WTC11 (cell line): ENCODE measurements at regions not wholly inside any gene's neighbourhood (a gene's known extent, or its start where the extent isn't known, plus 50 kb on each side); places are given as distances from the start of the nearest gene placed in this dataset.

Source experiments
- ATAC-seq: fragments of 200-7000 bp; cut with Tn5 transposase; 2 replicates; pipeline ENCODE4 v1.10.0; 2021; ENCODE audit warnings: mild to moderate bottlenecking, moderate library complexity
- CTCF ChIA-PET: fragments of 300-600 bp; sonication (Branson Sonifier 250); formaldehyde crosslinking; loops from one replicate; lab custom pipeline; 2021; ENCODE audit warnings: antibody characterized with exemption; lab: Charles Lee
- POLR2A ChIA-PET: fragments of 350-600 bp; sonication (Branson Sonifier 250); formaldehyde crosslinking; loops from one replicate; lab custom pipeline; 2021; ENCODE audit warnings: antibody characterized with exemption; lab: Charles Lee
- DNase-seq: peaks from one replicate; pipeline ENCODE4 v3.0.0; 2021; ENCODE audit warnings: low spot score
- H3K27ac Mint-ChIP-seq: 2 replicates; pipeline ENCODE4 v1.8.0; 2021; ENCODE audit warnings: mixed read lengths
- H3K27me3 Mint-ChIP-seq: 2 replicates; pipeline ENCODE4 v1.8.0; 2021; ENCODE audit warnings: low read depth, mild to moderate bottlenecking, moderate library complexity, mixed read lengths
- H3K36me3 Mint-ChIP-seq: 2 replicates; pipeline ENCODE4 v1.8.0; 2021; ENCODE audit warnings: mixed read lengths
- H3K4me1 Mint-ChIP-seq: 2 replicates; pipeline ENCODE4 v1.8.0; 2022; ENCODE audit warnings: mixed read lengths
- H3K4me3 Mint-ChIP-seq: 2 replicates; pipeline ENCODE4 v1.8.0; 2021; ENCODE audit warnings: mild to moderate bottlenecking, moderate library complexity, mixed read lengths
- H3K9me3 Mint-ChIP-seq: 2 replicates; pipeline ENCODE4 v1.8.0; 2021; ENCODE audit warnings: mixed read lengths
- ATF3 ChIP-seq: sonication (generic); formaldehyde crosslinking; conservative IDR thresholded peaks from 2 replicates; pipeline ENCODE4 v1.8.1; 2022; ENCODE audit warnings: mild to moderate bottlenecking, missing genetic modification reagents
- CDX4 ChIP-seq: fragments of 250-450 bp; sonication (Bioruptor Pico); IDR thresholded peaks from 2 replicates; pipeline ENCODE4 v1.9.0; 2021; ENCODE audit warnings: moderate library complexity, mild to moderate bottlenecking, inconsistent platforms, borderline replicate concordance
- E2F1 ChIP-seq: sonication (generic); formaldehyde crosslinking; IDR thresholded peaks from 2 replicates; pipeline ENCODE4 v1.8.0; 2022; ENCODE audit warnings: mild to moderate bottlenecking, missing genetic modification reagents
- FOXJ3 ChIP-seq: sonication (generic); formaldehyde crosslinking; IDR thresholded peaks from 2 replicates; pipeline ENCODE4 v1.9.0; 2021; ENCODE audit warnings: missing genetic modification reagents, mild to moderate bottlenecking, borderline replicate concordance
- KAT7 ChIP-seq: sonication (generic); formaldehyde crosslinking; IDR thresholded peaks from 2 replicates; pipeline ENCODE4 v1.8.1; 2023; ENCODE audit warnings: missing genetic modification reagents, mild to moderate bottlenecking, borderline replicate concordance
- MLX ChIP-seq: sonication (generic); formaldehyde crosslinking; IDR thresholded peaks from 2 replicates; pipeline ENCODE4 v1.8.1; 2023; ENCODE audit warnings: mild to moderate bottlenecking, missing genetic modification reagents, moderate library complexity
- NR3C1 ChIP-seq: sonication (generic); formaldehyde crosslinking; conservative IDR thresholded peaks from 2 replicates; pipeline ENCODE4 v1.8.1; 2023; ENCODE audit warnings: low read depth, mild to moderate bottlenecking, missing genetic modification reagents
- PRDM15 ChIP-seq: sonication (generic); formaldehyde crosslinking; IDR thresholded peaks from 2 replicates; pipeline ENCODE4 v1.8.0; 2022; ENCODE audit warnings: missing genetic modification reagents
- PREB ChIP-seq: sonication (generic); formaldehyde crosslinking; IDR thresholded peaks from 2 replicates; pipeline ENCODE4 v1.8.1; 2022; ENCODE audit warnings: mild to moderate bottlenecking, missing genetic modification reagents, moderate library complexity, borderline replicate concordance
- RORB ChIP-seq: fragments of 250-450 bp; sonication (Bioruptor Pico); IDR thresholded peaks from 2 replicates; pipeline ENCODE4 v1.9.0; 2021; ENCODE audit warnings: mild to moderate bottlenecking
- TEAD1 ChIP-seq: sonication (generic); formaldehyde crosslinking; IDR thresholded peaks from 2 replicates; pipeline ENCODE4 v1.8.0; 2022; ENCODE audit warnings: mild to moderate bottlenecking, missing genetic modification reagents
- ZBTB21 ChIP-seq: sonication (generic); formaldehyde crosslinking; IDR thresholded peaks from 2 replicates; pipeline ENCODE4 v1.8.1; 2023; ENCODE audit warnings: mild to moderate bottlenecking, missing genetic modification reagents, borderline replicate concordance
- ZNF281 ChIP-seq: sonication (generic); formaldehyde crosslinking; IDR thresholded peaks from 2 replicates; pipeline ENCODE4 v1.8.0; 2023; ENCODE audit warnings: mild to moderate bottlenecking, missing genetic modification reagents
- ZNF317 ChIP-seq: sonication (generic); formaldehyde crosslinking; IDR thresholded peaks from 2 replicates; pipeline ENCODE4 v1.8.1; 2023; ENCODE audit warnings: low read depth, mild to moderate bottlenecking, moderate library complexity, missing genetic modification reagents, borderline replicate concordance
- ZSCAN18 ChIP-seq: fragments of 250-450 bp; sonication (Bioruptor Pico); IDR thresholded peaks from 2 replicates; pipeline ENCODE4 v2.1.2; 2022; ENCODE audit warnings: mild to moderate bottlenecking, moderate library complexity

- H3K9me3 Mint-ChIP-seq, result peaks cover 35% of the 10 kb centered on the region
- no peaks in the 10 kb centered on the region; the same call in none of the 2 replicates for H3K36me3 Mint-ChIP-seq
- peaks cover 6% of the 10 kb centered on the region for H3K27me3 Mint-ChIP-seq
- no peak for DNase-seq
- ATAC-seq, result no peak
- no peak overlapping the region for H3K4me3 Mint-ChIP-seq
- TF ChIP-seq CDX4 (CRISPR knock-in tag), result no peak
- ChIA-PET CTCF (no interaction called here), POLR2A (no interaction called here)
- H3K27ac Mint-ChIP-seq, result no peak overlapping the region
- H3K4me1 Mint-ChIP-seq, result peaks cover 3% of the 10 kb centered on the region; the same call in 1 of the 2 replicates
Measured at GRCh38 chr7:156463280-156463679, 177.3 kb upstream of the RNF32 start.

- H3K4me1 Mint-ChIP-seq, result peaks cover 3% of the 10 kb centered on the region; the same call in 1 of the 2 replicates
- peaks cover 6% of the 10 kb centered on the region for H3K27me3 Mint-ChIP-seq
- ATAC-seq, result no peak
- peaks cover 4% of the 10 kb centered on the region for H3K36me3 Mint-ChIP-seq
- no peak overlapping the region for H3K27ac Mint-ChIP-seq
- H3K4me3 Mint-ChIP-seq, result no peak overlapping the region
- POLR2A ChIA-PET, result no interaction called here
- CTCF ChIA-PET, result no interaction called here
- no peak for TF ChIP-seq ZSCAN18 (CRISPR knock-in tag)
- no peak for TF ChIP-seq ZBTB21 (CRISPR knock-in tag)
- no peak for TF ChIP-seq TEAD1 (CRISPR knock-in tag)
- TF ChIP-seq KAT7, result no peak
- H3K9me3 Mint-ChIP-seq, result peaks cover 40% of the 10 kb centered on the region
- DNase-seq, result no peak
Measured at GRCh38 chr7:156461881-156462665, 178.5 kb upstream of the RNF32 start.

- POLR2A ChIA-PET, result no interaction called here
- Mint-ChIP-seq H3K4me3 (no peak overlapping the region), H3K27me3 (peaks cover 6% of the 10 kb centered on the region), H3K4me1 (no peaks in the 10 kb centered on the region), H3K36me3 (peaks cover 4% of the 10 kb centered on the region), H3K27ac (no peak overlapping the region), H3K9me3 (peaks cover 43% of the 10 kb centered on the region)
- ATAC-seq (no peak), DNase-seq (no peak)
- CTCF ChIA-PET, result no interaction called here
- TF ChIP-seq PREB (CRISPR knock-in tag) (no peak), PRDM15 (CRISPR knock-in tag) (no peak), E2F1 (CRISPR knock-in tag) (no peak), ZNF281 (CRISPR knock-in tag) (no peak), FOXJ3 (CRISPR knock-in tag) (no peak), MLX (CRISPR knock-in tag) (no peak), ATF3 (CRISPR knock-in tag) (no peak), RORB (no peak), NR3C1 (CRISPR knock-in tag) (no peak), ZNF317 (CRISPR knock-in tag) (no peak)
Measured at GRCh38 chr7:156460858-156461627, 179.5 kb upstream of the RNF32 start.
